Caco-2 (cell line): ENCODE measurements at regions not wholly inside any gene's neighbourhood (a gene's known extent, or its start where the extent isn't known, plus 50 kb on each side); places are given as distances from the start of the nearest gene placed in this dataset.

ENCODE experiments used
- BruUV-seq: library from RNA; stranded (reverse); fragments of 400-500 nt; replicated peaks from 2 replicates; lab custom pipeline; 2021; lab: Mats Ljungman, UMichigan
- CTCF ChIA-PET: fragments of 300-600 bp; sonication (Branson Sonifier 250); formaldehyde crosslinking; loops from one replicate; lab custom pipeline; 2022; ENCODE audit warnings: antibody characterized with exemption; lab: Charles Lee
- POLR2A ChIA-PET: fragments of 300-600 bp; sonication (Branson Sonifier 250); formaldehyde crosslinking; loops from one replicate; lab custom pipeline; 2022; ENCODE audit warnings: antibody characterized with exemption; lab: Charles Lee
- DNase-seq, 2 experiments: peaks; one replicate each; pipeline versions ENCODE4 v3.0.0 to v3.0.0-alpha.2; 2020 to 2022
- H3K27me3 ChIP-seq: replicated peaks from 2 replicates; pipeline ENCODE4 v1.6.0; 2011; ENCODE audit warnings: low read length; ENCODE audit not compliant: control insufficient read depth, insufficient read depth
- H3K36me3 ChIP-seq: 2 replicates; pipeline ENCODE4 v1.5.1; 2011; ENCODE audit warnings: low read length; ENCODE audit not compliant: control insufficient read depth, insufficient read depth
- H3K4me1 ChIP-seq: fragments of 250-450 bp; sonication (Bioruptor Pico); 2 replicates; pipeline ENCODE4 v1.5.1; 2020; ENCODE audit warnings: mild to moderate bottlenecking
- H3K4me3 ChIP-seq: 2 replicates; pipeline ENCODE4 v1.5.1; 2011; ENCODE audit warnings: low read depth, mild to moderate bottlenecking, control low read depth, low read length
- H3K9me3 ChIP-seq: fragments of 250-450 bp; sonication (Bioruptor Pico); 2 replicates; pipeline ENCODE4 v1.5.1; 2020; ENCODE audit warnings: mild to moderate bottlenecking, moderate library complexity
- H3K27ac Mint-ChIP-seq: one replicate; pipeline ENCODE4 v1.8.0; 2022; ENCODE audit warnings: mixed read lengths; ENCODE audit not compliant: unreplicated experiment
- H3K27me3 Mint-ChIP-seq: one replicate; pipeline ENCODE4 v1.8.0; 2022; ENCODE audit warnings: mixed read lengths; ENCODE audit not compliant: insufficient read depth, unreplicated experiment
- H3K36me3 Mint-ChIP-seq: one replicate; pipeline ENCODE4 v1.8.0; 2022; ENCODE audit warnings: mild to moderate bottlenecking, mixed read lengths; ENCODE audit not compliant: insufficient read depth, unreplicated experiment
- H3K4me1 Mint-ChIP-seq: one replicate; pipeline ENCODE4 v1.8.0; 2022; ENCODE audit warnings: low read depth, mixed read lengths; ENCODE audit not compliant: unreplicated experiment
- H3K4me3 Mint-ChIP-seq: one replicate; pipeline ENCODE4 v1.8.0; 2022; ENCODE audit warnings: mild to moderate bottlenecking, moderate library complexity, mixed read lengths; ENCODE audit not compliant: unreplicated experiment
- H3K9me3 Mint-ChIP-seq: one replicate; pipeline ENCODE4 v1.8.0; 2022; ENCODE audit warnings: mixed read lengths; ENCODE audit not compliant: unreplicated experiment
- CTCF ChIP-seq, 2 experiments: fragments of 200-600 bp in 1 of 2; IDR thresholded peaks; 1 replicate in 1 of 2; 2 replicates in 1 of 2; pipeline versions ENCODE4 v1.5.1 to v1.8.0; 2011 to 2022; ENCODE audit warnings: antibody characterized with exemption in 1 of 2, control low read depth in 1 of 2, inconsistent platforms in 1 of 2, low read depth in 1 of 2, low read length in 1 of 2, mild to moderate bottlenecking in 1 of 2, moderate library complexity in 1 of 2; ENCODE audit not compliant: insufficient read depth in 1 of 2, severe bottlenecking in 1 of 2, unreplicated experiment in 1 of 2
- intact Hi-C: fragments of 100-400 bp; cut with micrococcal nuclease; formaldehyde crosslinking; loops from one replicate; pipeline ENCODE4 v1.10.0; 2022; ENCODE audit not compliant: unreplicated experiment

GRCh38 chr6:43915986-43916923, 146.2 kb downstream of the VEGFA start:
- peaks cover 20% of the 10 kb centered on the region for H3K4me1 Mint-ChIP-seq
- no peaks in the 10 kb centered on the region for H3K9me3 ChIP-seq
- TF ChIP-seq CTCF (IDR thresholded peaks at IDR 0.05; ENCODE audit: insufficient read depth in 1 of 2, low read depth in 1 of 2, low read length in 1 of 2, severe bottlenecking in 1 of 2, unreplicated experiment in 1 of 2): no peak
- no peaks in the 10 kb centered on the region for H3K9me3 Mint-ChIP-seq
- H3K36me3 Mint-ChIP-seq: peaks cover 7% of the 10 kb centered on the region
- H3K36me3 ChIP-seq: no peaks in the 10 kb centered on the region
- ChIA-PET CTCF (no interaction called here), POLR2A (no interaction called here)
- H3K27ac Mint-ChIP-seq: no peak overlapping the region
- H3K27me3 Mint-ChIP-seq: no peaks in the 10 kb centered on the region
- no peaks in the 10 kb centered on the region for H3K27me3 ChIP-seq
- no TSS peak for BruUV-seq
- no peak for DNase-seq
- peaks cover 45% of the 10 kb centered on the region for H3K4me1 ChIP-seq
- no peak overlapping the region for H3K4me3 Mint-ChIP-seq
- intact Hi-C loops: no loop called here
- no peak overlapping the region for H3K4me3 ChIP-seq

GRCh38 chr6:43915208-43915869, 145.3 kb downstream of the VEGFA start:
- Histone ChIP-seq H3K27me3 (no peaks in the 10 kb centered on the region), H3K9me3 (no peaks in the 10 kb centered on the region), H3K4me1 (peaks cover 54% of the 10 kb centered on the region), H3K36me3 (no peaks in the 10 kb centered on the region), H3K4me3 (no peak overlapping the region)
- no peak for TF ChIP-seq CTCF (IDR thresholded peaks at IDR 0.05; ENCODE audit: insufficient read depth in 1 of 2, low read depth in 1 of 2, low read length in 1 of 2, severe bottlenecking in 1 of 2, unreplicated experiment in 1 of 2)
- no peak overlapping the region for H3K4me3 Mint-ChIP-seq
- peaks cover 21% of the 10 kb centered on the region for H3K4me1 Mint-ChIP-seq
- BruUV-seq: no TSS peak
- no peak for DNase-seq
- intact Hi-C loops: no loop called here
- CTCF ChIA-PET: no interaction called here
- no peaks in the 10 kb centered on the region for H3K9me3 Mint-ChIP-seq
- H3K27me3 Mint-ChIP-seq: no peaks in the 10 kb centered on the region
- POLR2A ChIA-PET: no interaction called here
- peaks cover 7% of the 10 kb centered on the region for H3K36me3 Mint-ChIP-seq
- peak overlapping the region; percentile 40 for H3K27ac Mint-ChIP-seq

GRCh38 chr6:43914272-43915147, 144.5 kb downstream of the VEGFA start:
- ChIA-PET POLR2A (no interaction called here), CTCF (interaction anchor here (0.7 kb wide), 1 partner anchor 164 kb away, joined by 3 read pairs; no protein-coding TSS in a partner anchor)
- Mint-ChIP-seq H3K4me3 (no peak overlapping the region), H3K9me3 (no peaks in the 10 kb centered on the region), H3K36me3 (peaks cover 7% of the 10 kb centered on the region), H3K27ac (peak overlapping the region; percentile 94), H3K27me3 (no peaks in the 10 kb centered on the region), H3K4me1 (peaks cover 22% of the 10 kb centered on the region)
- Histone ChIP-seq H3K27me3 (no peaks in the 10 kb centered on the region), H3K36me3 (no peaks in the 10 kb centered on the region), H3K9me3 (no peaks in the 10 kb centered on the region), H3K4me3 (no peak overlapping the region), H3K4me1 (peaks cover 57% of the 10 kb centered on the region)
- intact Hi-C loops: loop anchor here (5.0 kb wide), 2 partner anchors 62 to 158 kb away; no protein-coding TSS in a partner anchor
- BruUV-seq: no TSS peak
- no peak for DNase-seq
- no peak for TF ChIP-seq CTCF (IDR thresholded peaks at IDR 0.05; ENCODE audit: insufficient read depth in 1 of 2, low read depth in 1 of 2, low read length in 1 of 2, severe bottlenecking in 1 of 2, unreplicated experiment in 1 of 2)
